NCI-H1436 (cell line): ENCODE measurements at regions not wholly inside any gene's neighbourhood (a gene's known extent, or its start where the extent isn't known, plus 50 kb on each side); places are given as distances from the start of the nearest gene placed in this dataset.
"Not testable (repeated sequence)": the region's sequence is repeated elsewhere in the genome, so short reads cannot be mapped to it uniquely, and the experiment has no call there.

Experiments
- DNase-seq: peaks from one replicate; lab custom pipeline; 2025; lab: John Stamatoyannopoulos, UW

DNA sequence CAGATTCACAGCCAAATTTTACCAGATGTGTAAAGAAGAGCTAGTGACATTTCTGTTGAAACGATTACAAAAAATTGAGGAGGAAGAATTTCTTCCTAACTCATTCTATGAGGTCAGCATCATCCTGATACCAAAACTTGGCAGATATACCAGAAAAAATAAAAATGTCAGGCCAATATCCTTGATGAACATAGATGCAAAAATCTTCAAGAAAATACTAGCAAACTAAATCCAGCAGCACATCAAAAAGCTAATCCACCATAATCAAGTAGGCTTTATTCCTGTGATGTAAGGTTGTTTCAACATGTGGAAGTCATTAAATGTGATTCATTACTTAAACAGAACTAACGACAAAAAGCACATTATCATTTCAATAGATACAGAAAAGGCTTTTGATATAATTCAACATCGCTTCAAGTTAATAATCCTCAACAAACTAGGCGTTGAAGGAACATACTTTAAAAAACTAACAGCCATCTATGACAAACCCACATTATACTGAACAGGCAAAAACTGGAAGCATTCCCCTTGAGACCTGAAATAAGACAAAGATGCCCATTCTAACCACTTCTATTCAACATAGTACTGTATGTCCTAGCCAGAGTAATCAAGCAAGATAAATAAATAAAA is 807.7 kb upstream of the ZWINT start:
- DNase-seq, result no peak

GRCh38 chr10:57165671-57166070 is 804.6 kb upstream of the ZWINT start:
- DNase-seq, result no peak

GRCh38 chr10:57162231-57162630 is 801.2 kb upstream of the ZWINT start:
- no peak for DNase-seq

GRCh38 chr10:57161157-57161556 is 800.1 kb upstream of the ZWINT start:
- no peak for DNase-seq

DNA sequence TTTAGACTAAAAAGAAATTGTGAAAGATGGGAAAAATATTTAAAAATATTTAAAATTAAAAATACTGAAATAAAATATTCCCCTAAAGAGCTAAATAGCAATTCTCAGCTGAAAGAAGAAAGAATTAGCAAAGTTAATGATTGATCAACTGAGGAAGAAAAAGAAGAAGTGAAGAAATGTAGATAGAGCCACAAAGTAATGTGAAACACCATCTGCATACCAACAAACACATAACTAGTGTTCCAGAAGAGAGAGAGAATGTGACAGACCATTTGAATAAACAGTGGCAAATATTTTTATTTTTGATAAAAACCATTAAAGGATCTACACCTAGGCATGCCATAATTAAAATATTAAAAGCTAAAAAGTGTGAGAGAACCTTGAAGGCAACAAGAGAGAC is 784.5 kb upstream of the ZWINT start:
- DNase-seq, result no peak

DNA sequence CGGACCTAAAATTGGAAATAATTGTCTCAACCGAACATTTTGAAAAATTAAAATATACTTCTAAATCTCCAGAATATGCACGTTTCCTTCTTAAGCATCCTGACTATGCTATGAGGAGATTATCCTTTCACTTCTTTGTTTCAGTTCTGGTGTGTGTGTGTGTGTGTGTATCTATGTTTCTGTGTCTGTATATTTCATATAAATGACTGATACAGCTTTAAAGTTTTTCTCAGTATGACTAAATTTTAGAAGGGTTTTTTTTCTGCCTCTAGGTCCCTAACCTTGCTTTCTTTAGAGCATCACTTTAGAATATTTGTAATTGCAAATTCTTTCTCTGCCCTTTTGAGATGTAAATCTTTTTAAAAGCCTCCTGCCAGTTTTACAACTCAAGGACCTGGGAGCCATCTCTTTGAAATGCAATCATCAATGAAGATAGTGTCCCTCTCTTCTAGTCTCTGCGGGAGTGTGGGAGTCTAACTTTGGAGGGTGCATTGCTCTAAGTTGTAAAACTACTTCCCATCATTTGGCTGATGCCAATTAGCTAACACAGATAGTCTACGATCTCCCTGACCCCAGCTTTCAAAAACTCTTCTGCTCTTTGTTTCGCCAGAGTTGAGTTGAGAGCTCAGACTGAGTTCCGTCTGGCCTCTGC is 782.0 kb upstream of the ZWINT start:
- no peak for DNase-seq

- DNase-seq, result no peak
These were observed 780.6 kb upstream of the ZWINT start for GRCh38 chr10:57141708-57142107.

GRCh38 chr10:57119684-57120083 is 758.6 kb upstream of the ZWINT start:
- no peak for DNase-seq

DNA sequence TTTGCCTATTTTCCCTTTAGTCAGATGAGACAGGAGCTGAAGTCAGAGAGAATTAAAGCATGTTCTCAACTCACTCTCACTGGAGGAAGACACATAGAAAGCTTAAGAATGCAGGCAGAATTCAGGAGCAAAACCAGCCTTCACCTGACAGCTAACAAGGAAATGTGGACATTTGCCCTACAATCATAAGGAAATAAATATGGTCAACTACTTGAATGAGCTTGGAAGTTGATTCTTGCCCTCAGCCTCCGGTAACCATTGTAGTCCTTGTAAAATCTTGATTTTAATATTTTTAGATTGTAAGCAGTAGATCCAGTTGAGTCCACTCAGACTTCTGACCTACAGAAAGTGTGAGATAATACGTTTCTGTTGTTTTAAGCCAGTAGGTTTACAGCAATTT is 752.5 kb upstream of the ZWINT start:
- no peak for DNase-seq

GRCh38 chr10:57102236-57102635 is 741.2 kb upstream of the ZWINT start:
- no peak for DNase-seq

GRCh38 chr10:57098146-57098545 is 737.1 kb upstream of the ZWINT start:
- DNase-seq, result no peak

DNA sequence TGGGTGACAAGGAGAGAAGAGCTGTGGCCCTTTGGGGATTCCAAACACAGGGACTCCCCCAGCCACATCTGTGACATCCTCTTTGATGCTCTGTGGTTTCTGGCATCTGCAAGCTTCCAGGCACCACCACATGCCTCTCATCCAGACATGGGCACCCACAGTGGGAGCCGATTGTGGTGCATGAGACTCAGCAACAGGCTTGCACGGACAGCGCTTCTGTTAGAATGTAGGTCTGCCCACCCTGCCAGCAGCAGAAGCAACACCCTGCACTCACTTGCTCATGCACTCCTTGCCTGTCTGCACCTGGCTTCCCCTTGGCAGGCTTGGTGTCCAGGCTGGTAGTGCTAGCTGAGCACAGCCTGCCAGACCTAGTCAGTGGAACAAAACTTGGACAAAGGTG is 735.0 kb upstream of the ZWINT start:
- no peak for DNase-seq

GRCh38 chr10:57094965-57095364 is 733.9 kb upstream of the ZWINT start:
- DNase-seq, result no peak

GRCh38 chr10:57094083-57094482 is 733.0 kb upstream of the ZWINT start:
- DNase-seq, result no peak

- DNase-seq, result no peak
These were observed 692.5 kb upstream of the ZWINT start for GRCh38 chr10:57053530-57053929.

GRCh38 chr10:57049096-57049495 is 688.0 kb upstream of the ZWINT start:
- no peak for DNase-seq

DNA sequence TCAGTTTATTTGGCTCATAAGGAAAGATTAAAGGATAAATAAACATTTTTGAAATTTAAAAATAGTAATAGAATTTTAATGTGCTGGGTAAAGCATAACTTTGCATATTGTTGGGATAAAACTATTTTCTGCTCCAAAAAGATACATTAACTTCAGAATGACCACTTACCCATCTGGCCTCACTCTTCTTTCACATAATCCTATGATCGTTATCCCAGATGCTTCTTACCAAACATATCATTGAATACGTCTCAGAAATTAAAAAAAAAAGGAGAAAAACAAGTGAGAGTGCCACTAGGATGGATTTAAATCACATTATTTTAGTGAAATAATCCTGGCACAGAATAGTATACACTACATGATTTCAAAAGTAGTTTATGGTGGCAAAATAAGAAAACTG is 677.5 kb upstream of the ZWINT start:
- DNase-seq, result no peak

DNA sequence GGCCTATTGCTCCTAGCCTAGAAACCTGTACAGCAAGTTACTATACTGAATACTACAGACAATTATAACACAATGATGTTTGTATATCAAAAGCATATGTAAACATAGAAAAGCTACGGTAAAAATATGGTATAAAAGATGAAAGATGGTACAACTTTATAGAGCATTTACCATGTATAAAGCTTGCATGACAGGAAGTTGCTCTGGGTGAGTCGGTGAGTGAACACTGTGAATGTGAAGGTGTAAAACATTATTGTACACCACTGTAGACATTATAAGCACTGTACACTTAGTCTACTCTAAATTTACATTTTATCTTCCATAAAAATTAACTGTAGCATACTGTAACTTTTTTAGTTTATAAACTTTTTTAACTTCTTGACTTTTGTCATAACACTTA is 674.3 kb upstream of the ZWINT start:
- no peak for DNase-seq

DNA sequence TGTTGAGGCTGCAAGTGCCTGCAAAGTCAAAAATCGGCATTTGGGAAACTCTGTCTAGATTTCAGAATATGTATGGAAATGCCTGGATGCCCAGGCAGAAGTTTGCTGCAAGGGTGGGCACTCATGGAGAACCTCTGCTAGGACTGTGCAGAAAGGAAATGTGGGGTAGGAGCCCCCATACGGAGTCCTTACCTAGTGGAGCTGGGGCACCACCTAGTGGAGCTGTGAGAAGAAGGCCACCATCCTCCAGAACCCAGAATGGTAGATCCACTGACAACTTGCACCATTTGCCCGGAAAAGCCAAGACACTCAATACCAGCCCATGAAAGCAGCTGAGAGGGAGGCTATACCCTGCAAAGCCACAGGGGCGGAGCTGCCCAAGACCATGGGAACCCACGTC is 671.2 kb upstream of the ZWINT start:
- not testable (repeated sequence) for DNase-seq

- DNase-seq, result no peak
These were observed 670.3 kb upstream of the ZWINT start for GRCh38 chr10:57031346-57031745.

DNA sequence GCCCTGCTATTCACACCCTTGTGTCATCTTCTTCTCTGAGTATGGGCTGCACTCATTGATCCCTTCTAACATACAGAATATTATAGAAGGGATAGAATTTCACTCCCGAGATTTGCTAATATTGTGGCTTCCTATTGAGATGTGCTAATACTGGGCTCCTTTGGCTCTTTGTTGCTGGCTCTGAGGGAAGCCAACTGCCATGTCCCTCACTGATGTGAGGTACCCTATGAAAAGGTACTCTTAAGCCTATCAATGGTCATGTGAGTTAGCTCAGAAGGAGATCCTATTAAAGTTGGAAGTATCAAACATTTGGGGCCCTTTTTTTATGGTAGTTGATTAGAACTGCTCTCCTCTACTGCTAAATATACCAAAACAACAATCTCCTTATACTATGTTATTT is 665.2 kb upstream of the ZWINT start:
- no peak for DNase-seq

GRCh38 chr10:57023626-57024025 is 662.6 kb upstream of the ZWINT start:
- no peak for DNase-seq

DNA sequence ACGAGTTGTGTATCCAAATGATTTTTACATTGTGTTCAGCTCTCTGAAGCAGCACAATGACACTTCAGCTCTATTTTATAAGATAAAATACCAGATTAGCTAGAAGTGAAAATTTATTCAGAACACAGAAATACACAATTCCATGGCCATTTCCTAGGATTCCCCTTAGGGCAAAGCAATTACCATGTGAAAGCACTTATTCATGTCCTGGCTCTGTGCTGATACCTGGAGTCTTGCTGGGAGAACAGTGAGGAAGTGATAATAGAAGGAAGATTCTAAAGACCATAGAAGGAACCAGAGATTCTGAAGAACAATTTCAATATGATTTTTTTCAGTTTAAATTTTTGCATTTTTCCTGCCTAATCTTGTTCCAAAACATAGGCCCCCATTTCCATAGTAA is 657.4 kb upstream of the ZWINT start:
- no peak for DNase-seq

DNA sequence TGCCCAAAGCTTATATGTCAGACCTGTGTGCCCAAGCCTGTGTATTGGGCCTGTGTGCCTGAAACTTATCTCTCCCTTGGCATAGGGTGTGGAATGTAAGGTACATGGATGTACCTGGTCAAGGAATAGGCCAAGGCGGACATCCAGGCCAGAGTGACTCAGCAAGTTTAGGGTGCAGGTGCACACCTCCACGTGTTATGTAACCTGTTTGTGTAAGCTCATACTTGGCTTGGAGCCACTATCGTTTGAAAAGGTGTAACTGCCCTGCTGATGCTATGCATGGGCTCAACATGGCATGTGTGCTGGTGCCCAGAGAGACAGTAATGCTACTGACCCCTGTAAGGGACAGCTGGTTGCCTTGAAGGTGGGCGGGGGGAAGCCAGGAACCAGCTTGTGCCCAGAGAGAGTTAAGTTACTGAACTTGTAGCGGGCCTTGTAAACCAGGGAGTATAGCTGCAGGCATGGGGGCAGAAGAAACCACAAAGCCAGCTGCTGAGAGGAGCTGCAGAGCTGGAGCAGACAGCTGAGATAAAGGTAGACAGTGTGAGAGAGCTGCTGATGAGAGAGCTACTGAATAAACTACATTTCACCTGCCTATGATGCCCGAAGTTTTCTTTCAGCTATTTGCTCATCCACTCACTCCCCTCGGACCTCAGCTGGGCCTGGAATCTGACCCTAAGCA is 656.4 kb upstream of the ZWINT start:
- no peak for DNase-seq
